ENCODE measurements at regions not wholly inside any gene's neighbourhood (a gene's known extent, or its start where the extent isn't known, plus 50 kb on each side); places are given as distances from the start of the nearest gene placed in this dataset.

DNA sequence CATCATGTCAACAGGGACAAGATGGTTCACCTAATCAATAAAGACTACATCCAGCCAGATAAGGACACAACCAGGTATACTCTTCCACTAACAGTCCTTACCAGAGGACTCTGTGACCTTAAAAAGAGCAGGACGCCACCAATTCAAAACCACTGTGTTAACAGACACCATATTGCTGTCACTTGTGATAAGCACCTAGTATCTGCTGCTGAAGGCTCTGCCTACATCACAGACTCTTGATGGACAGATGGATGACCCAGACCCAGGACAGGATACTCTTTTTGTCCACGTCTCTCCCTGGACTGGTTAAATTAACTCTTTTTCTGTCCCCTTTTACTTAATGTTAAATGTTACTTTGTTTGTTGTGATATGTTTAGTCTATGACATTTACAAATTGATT is 586.2 kb upstream of the AGA start:
- DNase-seq (ENCODE audit: extremely low read depth, low read depth), result no peak
- no peak for TF ChIP-seq CTCF (IDR thresholded peaks at IDR 0.05; ENCODE audit: low read depth, low read length, missing control alignments)
- no peak overlapping the region for H3K4me3 ChIP-seq (replicated peaks; ENCODE audit: low read depth, low read length)

DNA sequence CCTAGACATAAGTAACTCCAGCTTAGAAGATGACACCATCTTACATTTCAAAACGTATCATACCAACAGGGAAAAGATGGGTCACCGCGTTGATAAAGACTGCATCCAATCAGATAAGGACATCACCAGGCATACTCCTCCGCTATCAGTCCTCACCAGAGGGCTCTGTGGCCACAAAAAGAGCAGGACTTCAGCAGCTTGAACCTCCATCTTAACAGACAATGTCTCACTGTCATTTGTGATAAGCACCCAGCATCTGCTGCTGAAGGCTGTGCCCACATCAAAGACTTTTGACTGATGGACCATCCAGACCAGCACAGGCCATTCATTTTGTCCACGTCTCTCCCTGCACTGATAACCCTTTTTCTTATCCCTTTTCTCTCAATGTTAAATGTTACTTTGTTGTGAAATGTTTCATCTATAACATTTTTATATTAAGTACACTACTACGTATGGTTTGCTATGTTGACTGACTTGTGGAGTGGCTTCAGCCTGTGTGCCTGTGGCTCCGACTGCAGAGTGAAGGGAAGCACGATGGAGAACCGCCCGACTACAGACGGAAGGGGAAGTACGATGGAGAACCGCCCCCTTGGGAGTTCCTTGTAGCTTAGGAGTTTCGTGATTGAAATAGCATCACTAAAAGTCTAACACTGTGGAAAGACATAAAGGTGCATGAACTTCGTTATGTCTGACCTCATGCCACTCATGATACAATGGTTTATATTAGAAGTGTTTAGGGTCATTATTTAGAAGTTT is 595.4 kb upstream of the AGA start:
- TF ChIP-seq CTCF (IDR thresholded peaks at IDR 0.05; ENCODE audit: low read depth, low read length, missing control alignments), result no peak
- H3K4me3 ChIP-seq (replicated peaks; ENCODE audit: low read depth, low read length), result no peak overlapping the region
- DNase-seq (ENCODE audit: extremely low read depth, low read depth), result no peak

DNA sequence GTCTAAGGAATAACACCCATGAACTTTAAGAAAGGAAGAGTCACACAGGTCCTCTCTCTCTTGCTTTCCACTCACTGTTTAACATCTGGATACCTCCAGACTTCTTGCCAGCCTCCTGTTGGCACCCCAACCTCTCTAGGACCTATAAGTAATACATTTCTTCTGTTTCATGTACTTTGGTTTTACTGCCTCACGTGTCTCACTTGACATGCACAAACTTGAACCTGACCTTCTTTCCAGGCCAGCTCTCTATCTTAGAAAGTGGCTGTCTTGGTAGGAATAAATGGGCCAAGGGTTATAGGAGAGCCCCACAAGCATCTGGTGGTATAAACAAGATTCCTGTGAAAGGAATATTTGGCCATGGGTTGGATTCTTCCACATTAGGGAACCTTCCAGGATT is 614.8 kb upstream of the AGA start:
- TF ChIP-seq CTCF (IDR thresholded peaks at IDR 0.05; ENCODE audit: low read depth, low read length, missing control alignments), result no peak
- DNase-seq (ENCODE audit: extremely low read depth, low read depth), result no peak
- no peak overlapping the region for H3K4me3 ChIP-seq (replicated peaks; ENCODE audit: low read depth, low read length)

GRCh38 chr4:178063568-178063967 is 621.3 kb upstream of the AGA start:
- DNase-seq (ENCODE audit: extremely low read depth, low read depth), result no peak
- H3K4me3 ChIP-seq (replicated peaks; ENCODE audit: low read depth, low read length), result no peak overlapping the region
- TF ChIP-seq CTCF (IDR thresholded peaks at IDR 0.05; ENCODE audit: low read depth, low read length, missing control alignments), result no peak

DNA sequence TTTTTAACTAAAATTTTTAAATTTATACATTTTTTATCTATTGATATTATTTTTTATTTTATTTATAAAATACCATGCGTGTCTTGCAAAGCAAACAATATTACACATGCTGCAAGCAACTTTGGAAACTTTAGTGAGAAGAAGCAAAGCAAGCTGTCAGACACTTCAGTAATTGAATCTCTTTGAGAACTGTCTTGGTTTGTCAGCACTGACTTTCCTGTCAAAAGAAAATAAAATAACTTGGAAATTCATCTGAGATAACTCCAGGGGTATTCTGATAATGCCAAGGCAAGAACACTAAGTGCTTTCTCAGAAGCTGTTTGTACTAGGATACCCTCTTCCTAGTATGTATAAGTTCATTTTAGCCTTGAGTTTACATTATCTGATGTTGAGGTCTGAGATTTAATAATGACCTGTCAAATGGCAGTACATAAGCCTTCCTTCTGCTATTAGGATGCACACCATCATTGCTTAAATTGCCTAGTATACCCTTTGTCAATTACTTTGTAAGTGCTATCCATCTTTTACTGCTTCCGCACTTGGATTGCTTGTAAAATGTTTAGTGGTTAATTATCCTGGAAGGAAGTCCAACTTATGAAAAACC is 624.2 kb upstream of the AGA start:
- no peak overlapping the region for H3K4me3 ChIP-seq (replicated peaks; ENCODE audit: low read depth, low read length)
- no peak for DNase-seq (ENCODE audit: extremely low read depth, low read depth)
- no peak for TF ChIP-seq CTCF (IDR thresholded peaks at IDR 0.05; ENCODE audit: low read depth, low read length, missing control alignments)

DNA sequence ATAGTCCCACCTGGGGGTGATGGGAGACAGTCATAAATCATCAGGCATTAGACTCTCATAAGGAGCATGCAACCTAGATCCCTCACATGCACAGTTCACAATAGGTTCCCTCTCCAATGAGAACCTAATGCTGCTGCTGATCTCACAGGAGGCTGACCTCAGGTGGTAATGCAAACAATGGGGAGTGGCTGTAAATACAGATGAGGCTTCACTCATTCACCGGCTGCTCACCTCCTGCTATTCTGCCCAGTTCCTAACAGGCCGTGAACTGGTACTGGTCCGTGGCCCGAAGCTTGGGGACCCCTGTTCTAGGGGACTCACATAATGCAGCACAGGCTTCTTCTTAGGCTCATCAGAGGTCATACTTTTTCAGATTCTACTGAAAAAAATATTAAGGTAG is 625.9 kb upstream of the AGA start:
- no peak for TF ChIP-seq CTCF (IDR thresholded peaks at IDR 0.05; ENCODE audit: low read depth, low read length, missing control alignments)
- DNase-seq (ENCODE audit: extremely low read depth, low read depth), result no peak
- no peak overlapping the region for H3K4me3 ChIP-seq (replicated peaks; ENCODE audit: low read depth, low read length)

Measured in HFF-Myc (cell line).